SU-DHL-6 (cell line): ENCODE measurements at regions not wholly inside any gene's neighbourhood (a gene's known extent, or its start where the extent isn't known, plus 50 kb on each side); places are given as distances from the start of the nearest gene placed in this dataset.
"Not testable (repeated sequence)": the region's sequence is repeated elsewhere in the genome, so short reads cannot be mapped to it uniquely, and the experiment has no call there.

Source experiments
- H2AFZ ChIP-seq: fragments of 200-600 bp; sonication (generic); 2 replicates; pipeline ENCODE4 v1.6.1; 2014; ENCODE audit warnings: low read depth, mild to moderate bottlenecking, moderate library complexity, mixed read lengths, antibody characterized with exemption, low read length; ENCODE audit not compliant: severe bottlenecking
- H3F3A ChIP-seq: fragments of 200-600 bp; shearing (Covaris generic); 2 replicates; pipeline ENCODE4 v1.6.0; 2016; ENCODE audit warnings: antibody characterized with exemption, mild to moderate bottlenecking; ENCODE audit not compliant: insufficient read depth
- H3K27ac ChIP-seq: fragments of 200-600 bp; sonication (generic); 2 replicates; pipeline ENCODE4 v1.5.1; 2016; ENCODE audit warnings: low read depth, mild to moderate bottlenecking, low read length, moderate library complexity, mixed read lengths
- H3K27me3 ChIP-seq: fragments of 200-600 bp; sonication (generic), shearing (Covaris generic); 2 replicates; pipeline ENCODE4 v1.6.0; 2014; ENCODE audit warnings: mild to moderate bottlenecking, low read length
- H3K36me3 ChIP-seq: fragments of 200-600 bp; sonication (generic); 2 replicates; pipeline ENCODE4 v1.6.1; 2014; ENCODE audit warnings: mild to moderate bottlenecking, low read length, mixed read lengths
- H3K4me2 ChIP-seq: fragments of 300-600, 200-600 bp; shearing (Covaris generic), sonication (generic); 2 replicates; pipeline ENCODE4 v1.6.0; 2014; ENCODE audit warnings: low read length, low read depth, mild to moderate bottlenecking; ENCODE audit not compliant: poor library complexity, severe bottlenecking
- H3K4me3 ChIP-seq: fragments of 200-600 bp; sonication (generic); 2 replicates; pipeline ENCODE4 v1.5.1; 2014; ENCODE audit warnings: antibody characterized with exemption, low read length, mild to moderate bottlenecking, mixed read lengths; ENCODE audit not compliant: insufficient read depth, poor library complexity, severe bottlenecking
- H3K79me2 ChIP-seq: fragments of 200-600 bp; sonication (generic); 2 replicates; pipeline ENCODE4 v1.6.1; 2014; ENCODE audit warnings: mild to moderate bottlenecking, low read length, moderate library complexity; ENCODE audit not compliant: insufficient read depth
- H3K9ac ChIP-seq: fragments of 200-600 bp; sonication (generic); 2 replicates; pipeline ENCODE4 v1.7.0; 2014; ENCODE audit warnings: mild to moderate bottlenecking, low read length
- H3K9me2 ChIP-seq: fragments of 200-600 bp; sonication (generic); replicated peaks from 2 replicates; pipeline ENCODE4 v1.6.1; 2014; ENCODE audit warnings: low read length; ENCODE audit not compliant: insufficient read depth
- H3K9me3 ChIP-seq: fragments of 200-600 bp; sonication (generic); 2 replicates; pipeline ENCODE4 v1.6.1; 2014; ENCODE audit warnings: low read length, mixed read lengths; ENCODE audit not compliant: insufficient read depth
- H4K20me1 ChIP-seq: fragments of 200-600 bp; sonication (generic); 2 replicates; pipeline ENCODE4 v1.6.1; 2014; ENCODE audit warnings: low read depth, mild to moderate bottlenecking, antibody characterized with exemption, low read length, moderate library complexity, mixed read lengths
- CTCF ChIP-seq: fragments of 200-600 bp; sonication (generic); IDR thresholded peaks from one replicate; pipeline ENCODE4 v1.5.1; 2017; ENCODE audit warnings: antibody characterized with exemption, mild to moderate bottlenecking, low read length, moderate library complexity; ENCODE audit not compliant: insufficient read depth, poor library complexity, severe bottlenecking
- EZH2phosphoT487 ChIP-seq: fragments of 200-600 bp; sonication (generic), shearing (Covaris generic); conservative IDR thresholded peaks from 2 replicates; pipeline ENCODE4 v1.6.1; 2018; ENCODE audit warnings: mild to moderate bottlenecking, antibody characterized with exemption, low read length, moderate library complexity, mixed read lengths

GRCh38 chr3:152210697-152211096 is 58.0 kb upstream of the MBNL1 start:
- TF ChIP-seq EZH2phosphoT487 (no peak), CTCF (no peak)
- Histone ChIP-seq H3K4me3 (no peak overlapping the region), H3K36me3 (no peaks in the 10 kb centered on the region), H3K9ac (no peak overlapping the region), H3K27ac (no peak overlapping the region), H3F3A (peaks cover 6% of the 10 kb centered on the region; the same call in 1 of the 2 replicates), H3K9me3 (no peaks in the 10 kb centered on the region), H3K4me2 (no peak overlapping the region), H3K27me3 (no peaks in the 10 kb centered on the region), H2AFZ (no peak overlapping the region), H3K9me2 (no peaks in the 10 kb centered on the region), H4K20me1 (no peaks in the 10 kb centered on the region), H3K79me2 (no peaks in the 10 kb centered on the region)

- H3K79me2 ChIP-seq, result no peaks in the 10 kb centered on the region
- H3K4me2 ChIP-seq, result no peak overlapping the region
- no peak overlapping the region for H3K9ac ChIP-seq
- H3K27me3 ChIP-seq, result no peaks in the 10 kb centered on the region
- no peaks in the 10 kb centered on the region for H3F3A ChIP-seq
- H4K20me1 ChIP-seq, result no peaks in the 10 kb centered on the region
- no peak overlapping the region for H3K4me3 ChIP-seq
- H3K27ac ChIP-seq, result no peak overlapping the region
- H3K36me3 ChIP-seq, result no peaks in the 10 kb centered on the region
- no peaks in the 10 kb centered on the region for H3K9me3 ChIP-seq
- H2AFZ ChIP-seq, result no peak overlapping the region
- TF ChIP-seq EZH2phosphoT487 (no peak), CTCF (no peak)
- no peaks in the 10 kb centered on the region for H3K9me2 ChIP-seq
Measured at GRCh38 chr3:152211655-152212054, 57.1 kb upstream of the MBNL1 start.

GRCh38 chr3:152213203-152213602 is 55.5 kb upstream of the MBNL1 start:
- Histone ChIP-seq H3K9ac (no peak overlapping the region), H3K27me3 (no peaks in the 10 kb centered on the region), H3K4me3 (no peak overlapping the region), H3K9me2 (no peaks in the 10 kb centered on the region), H4K20me1 (no peaks in the 10 kb centered on the region), H3K79me2 (no peaks in the 10 kb centered on the region), H2AFZ (no peak overlapping the region), H3K9me3 (no peaks in the 10 kb centered on the region), H3K36me3 (no peaks in the 10 kb centered on the region), H3K27ac (no peak overlapping the region), H3K4me2 (no peak overlapping the region), H3F3A (no peaks in the 10 kb centered on the region)
- no peak for TF ChIP-seq EZH2phosphoT487
- no peak for TF ChIP-seq CTCF

- Histone ChIP-seq H3K4me2 (no peak overlapping the region), H3K36me3 (no peaks in the 10 kb centered on the region), H3K27me3 (no peaks in the 10 kb centered on the region), H3K9me2 (no peaks in the 10 kb centered on the region), H3K27ac (no peak overlapping the region), H3K9ac (no peak overlapping the region), H3K4me3 (no peak overlapping the region), H3F3A (no peaks in the 10 kb centered on the region), H2AFZ (no peak overlapping the region), H3K9me3 (no peaks in the 10 kb centered on the region), H3K79me2 (no peaks in the 10 kb centered on the region), H4K20me1 (no peaks in the 10 kb centered on the region)
- TF ChIP-seq EZH2phosphoT487, result no peak
- no peak for TF ChIP-seq CTCF
Measured at GRCh38 chr3:152213938-152214337, 54.8 kb upstream of the MBNL1 start.

- not testable (repeated sequence) for H3K4me2 ChIP-seq, H3K9ac ChIP-seq, H3K4me3 ChIP-seq, H3K27ac ChIP-seq, H3K9me2 ChIP-seq, H4K20me1 ChIP-seq, H3K36me3 ChIP-seq, H3K9me3 ChIP-seq, H3F3A ChIP-seq, H2AFZ ChIP-seq, H3K27me3 ChIP-seq, H3K79me2 ChIP-seq
Measured at GRCh38 chr3:152216960-152217865, 51.5 kb upstream of the MBNL1 start.
